ENCODE measurements at regions not wholly inside any gene's neighbourhood (a gene's known extent, or its start where the extent isn't known, plus 50 kb on each side); places are given as distances from the start of the nearest gene placed in this dataset.

DNA sequence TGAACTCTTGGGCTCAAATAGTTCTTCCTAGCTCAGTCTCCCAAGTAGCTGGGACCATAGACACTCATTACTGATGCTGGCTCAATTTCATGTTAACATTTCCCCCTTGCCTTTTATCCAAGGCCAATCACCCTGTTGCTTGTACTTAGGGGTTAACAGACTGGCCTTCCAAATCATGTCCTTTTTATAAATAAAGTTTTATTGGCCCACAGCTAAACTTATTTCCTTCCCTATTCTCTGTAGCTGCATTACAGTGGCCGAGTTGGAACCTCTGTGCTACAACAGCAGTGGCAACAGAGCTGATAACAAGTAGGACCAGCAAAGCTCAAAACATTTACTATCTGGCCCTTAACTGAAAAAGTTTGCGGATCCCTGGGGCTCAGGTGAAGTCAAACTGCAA, 109.8 kb downstream of the ZFP64 start:
- no peak overlapping the region for H2AFZ ChIP-seq
- H3K79me2 ChIP-seq: no peaks in the 10 kb centered on the region
- no peaks in the 10 kb centered on the region for H3K9me3 ChIP-seq (ENCODE audit: control insufficient read depth, low read length)
- no peak overlapping the region for H3K27ac ChIP-seq
- H3K4me2 ChIP-seq (ENCODE audit: low read length): no peak overlapping the region
- H3K36me3 ChIP-seq (ENCODE audit: control insufficient read depth, insufficient read depth, low read length): no peaks in the 10 kb centered on the region
- TF ChIP-seq, protein P1, sequence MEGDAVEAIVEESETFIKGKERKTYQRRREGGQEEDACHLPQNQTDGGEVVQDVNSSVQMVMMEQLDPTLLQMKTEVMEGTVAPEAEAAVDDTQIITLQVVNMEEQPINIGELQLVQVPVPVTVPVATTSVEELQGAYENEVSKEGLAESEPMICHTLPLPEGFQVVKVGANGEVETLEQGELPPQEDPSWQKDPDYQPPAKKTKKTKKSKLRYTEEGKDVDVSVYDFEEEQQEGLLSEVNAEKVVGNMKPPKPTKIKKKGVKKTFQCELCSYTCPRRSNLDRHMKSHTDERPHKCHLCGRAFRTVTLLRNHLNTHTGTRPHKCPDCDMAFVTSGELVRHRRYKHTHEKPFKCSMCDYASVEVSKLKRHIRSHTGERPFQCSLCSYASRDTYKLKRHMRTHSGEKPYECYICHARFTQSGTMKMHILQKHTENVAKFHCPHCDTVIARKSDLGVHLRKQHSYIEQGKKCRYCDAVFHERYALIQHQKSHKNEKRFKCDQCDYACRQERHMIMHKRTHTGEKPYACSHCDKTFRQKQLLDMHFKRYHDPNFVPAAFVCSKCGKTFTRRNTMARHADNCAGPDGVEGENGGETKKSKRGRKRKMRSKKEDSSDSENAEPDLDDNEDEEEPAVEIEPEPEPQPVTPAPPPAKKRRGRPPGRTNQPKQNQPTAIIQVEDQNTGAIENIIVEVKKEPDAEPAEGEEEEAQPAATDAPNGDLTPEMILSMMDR (IDR thresholded peaks at IDR 0.05): no peak
- H3K4me1 ChIP-seq: no peaks in the 10 kb centered on the region
- no peaks in the 10 kb centered on the region for H3K27me3 ChIP-seq (ENCODE audit: control insufficient read depth, insufficient read depth, low read length)
- H3K9ac ChIP-seq: no peak overlapping the region
- H3K4me3 ChIP-seq (ENCODE audit: low read depth, low read length): no peak overlapping the region

GRCh38 chr20:52081066-52081465, 110.5 kb downstream of the ZFP64 start:
- Histone ChIP-seq H3K4me2 (ENCODE audit: low read length) (no peak overlapping the region), H3K9me3 (ENCODE audit: control insufficient read depth, low read length) (no peaks in the 10 kb centered on the region), H3K27me3 (ENCODE audit: control insufficient read depth, insufficient read depth, low read length) (no peaks in the 10 kb centered on the region), H3K27ac (no peak overlapping the region), H3K36me3 (ENCODE audit: control insufficient read depth, insufficient read depth, low read length) (no peaks in the 10 kb centered on the region), H3K79me2 (no peaks in the 10 kb centered on the region), H2AFZ (no peak overlapping the region), H3K9ac (no peak overlapping the region), H3K4me1 (peaks cover 2% of the 10 kb centered on the region), H3K4me3 (ENCODE audit: low read depth, low read length) (no peak overlapping the region)
- TF ChIP-seq, protein P1 (IDR thresholded peaks at IDR 0.05): no peak

- TF ChIP-seq, protein P1 (IDR thresholded peaks at IDR 0.05): no peak
- H3K27ac ChIP-seq: no peak overlapping the region
Measured at GRCh38 chr20:52078289-52078688, 113.3 kb downstream of the ZFP64 start.

GRCh38 chr20:52076164-52076563, 115.4 kb downstream of the ZFP64 start:
- H3K9ac ChIP-seq: no peak overlapping the region
- H3K4me2 ChIP-seq (ENCODE audit: low read length): no peak overlapping the region
- H3K36me3 ChIP-seq (ENCODE audit: control insufficient read depth, insufficient read depth, low read length): no peaks in the 10 kb centered on the region
- H3K9me3 ChIP-seq (ENCODE audit: control insufficient read depth, low read length): no peaks in the 10 kb centered on the region
- H3K4me3 ChIP-seq (ENCODE audit: low read depth, low read length): no peak overlapping the region
- H3K4me1 ChIP-seq: peaks cover 2% of the 10 kb centered on the region
- H2AFZ ChIP-seq: no peak overlapping the region
- no peaks in the 10 kb centered on the region for H3K27me3 ChIP-seq (ENCODE audit: control insufficient read depth, insufficient read depth, low read length)
- H3K79me2 ChIP-seq: no peaks in the 10 kb centered on the region
- H3K27ac ChIP-seq: no peak overlapping the region
- TF ChIP-seq, protein P1 (IDR thresholded peaks at IDR 0.05): no peak

More at GRCh38 chr20:52078289-52078688, 113.3 kb downstream of the ZFP64 start:
- Histone ChIP-seq H3K36me3 (ENCODE audit: control insufficient read depth, insufficient read depth, low read length) (no peaks in the 10 kb centered on the region), H3K9me3 (ENCODE audit: control insufficient read depth, low read length) (no peaks in the 10 kb centered on the region), H2AFZ (no peak overlapping the region), H3K9ac (no peak overlapping the region), H3K4me3 (ENCODE audit: low read depth, low read length) (no peak overlapping the region), H3K79me2 (no peaks in the 10 kb centered on the region), H3K27me3 (ENCODE audit: control insufficient read depth, insufficient read depth, low read length) (no peaks in the 10 kb centered on the region), H3K4me1 (peaks cover 2% of the 10 kb centered on the region), H3K4me2 (ENCODE audit: low read length) (no peak overlapping the region)

DNA sequence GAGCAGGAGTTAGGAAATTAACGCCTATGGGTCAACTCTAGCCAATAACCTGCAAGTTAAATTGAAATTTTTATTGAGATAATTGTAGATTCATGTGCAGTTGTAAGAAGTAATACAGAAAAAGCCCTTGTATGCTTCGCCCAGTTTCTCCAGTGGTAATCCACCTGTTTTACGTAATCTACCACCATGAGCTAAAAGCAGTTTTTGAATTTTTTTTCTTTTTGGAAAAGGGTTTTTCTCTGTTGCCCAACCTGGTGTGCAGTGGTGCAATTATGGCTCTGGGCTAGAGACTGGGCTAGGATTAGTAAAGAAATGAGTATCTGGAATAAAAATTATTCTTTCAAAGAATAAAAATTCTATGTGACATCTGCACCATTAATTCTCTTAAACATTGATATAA, 116.2 kb downstream of the ZFP64 start:
- Histone ChIP-seq H3K36me3 (ENCODE audit: control insufficient read depth, insufficient read depth, low read length) (no peaks in the 10 kb centered on the region), H3K4me3 (ENCODE audit: low read depth, low read length) (no peak overlapping the region), H3K27me3 (ENCODE audit: control insufficient read depth, insufficient read depth, low read length) (no peaks in the 10 kb centered on the region), H3K79me2 (no peaks in the 10 kb centered on the region), H3K9me3 (ENCODE audit: control insufficient read depth, low read length) (no peaks in the 10 kb centered on the region), H3K4me2 (ENCODE audit: low read length) (no peak overlapping the region), H3K4me1 (peaks cover 2% of the 10 kb centered on the region), H2AFZ (no peak overlapping the region), H3K9ac (no peak overlapping the region), H3K27ac (no peak overlapping the region)
- TF ChIP-seq, protein P1 (IDR thresholded peaks at IDR 0.05): no peak
